Suprapubic skin (tissue), 4 donors: ENCODE measurements at regions not wholly inside any gene's neighbourhood (a gene's known extent, or its start where the extent isn't known, plus 50 kb on each side); places are given as distances from the start of the nearest gene placed in this dataset.

Experiments
- DNase-seq, 2 donors: peaks; one replicate each; pipeline ENCODE4 v3.0.0-alpha.2; 2019; ENCODE audit warnings: low spot score in 2 of 2
- H3K27ac ChIP-seq: fragments of 200-600 bp; sonication (generic); one replicate; pipeline ENCODE4 v1.5.1; 2019
- H3K27me3 ChIP-seq: fragments of 200-600 bp; sonication (generic); one replicate; pipeline ENCODE4 v1.5.1; 2019
- H3K36me3 ChIP-seq: fragments of 200-600 bp; sonication (generic); one replicate; pipeline ENCODE4 v1.5.1; 2019
- H3K4me1 ChIP-seq: fragments of 200-600 bp; sonication (generic); one replicate; pipeline ENCODE4 v1.5.1; 2019
- H3K4me3 ChIP-seq: fragments of 200-600 bp; sonication (generic); one replicate; pipeline ENCODE4 v1.5.1; 2019; ENCODE audit warnings: mild to moderate bottlenecking
- H3K9me3 ChIP-seq: fragments of 200-600 bp; sonication (generic); one replicate; pipeline ENCODE4 v1.5.1; 2019
- EP300 ChIP-seq: sonication (generic); formaldehyde crosslinking; IDR thresholded peaks from one replicate; pipeline ENCODE4 v1.6.1; 2017; ENCODE audit warnings: antibody characterized with exemption
- POLR2A ChIP-seq, 2 donors: fragments of 450-650 bp; IDR thresholded peaks; one replicate each; pipeline ENCODE4 v1.6.1; 2017; ENCODE audit warnings: antibody characterized with exemption in 2 of 2, mild to moderate bottlenecking in 2 of 2, moderate library complexity in 2 of 2
- POLR2AphosphoS5 ChIP-seq, 3 donors: sonication (generic); formaldehyde crosslinking; IDR thresholded peaks; one replicate each; pipeline ENCODE4 v1.6.1; 2017; ENCODE audit warnings: antibody characterized with exemption in 3 of 3
- WGBS: methylation state at CpG from one replicate; pipeline ENCODE4 v1.1.5; 2018; 5-methylcytosine and 5-hydroxymethylcytosine counted together
- TF ChIP-seq, protein P1 (sequence below), 2 donors: fragments of 200-600 bp in 1 of 2; fragments of 450-650 bp in 1 of 2; sonication (generic) in 1 of 2; IDR thresholded peaks; one replicate each; pipeline ENCODE4 v1.5.1; 2016 to 2019; ENCODE audit warnings: antibody characterized with exemption in 2 of 2, mild to moderate bottlenecking in 1 of 2, moderate library complexity in 1 of 2

DNA sequence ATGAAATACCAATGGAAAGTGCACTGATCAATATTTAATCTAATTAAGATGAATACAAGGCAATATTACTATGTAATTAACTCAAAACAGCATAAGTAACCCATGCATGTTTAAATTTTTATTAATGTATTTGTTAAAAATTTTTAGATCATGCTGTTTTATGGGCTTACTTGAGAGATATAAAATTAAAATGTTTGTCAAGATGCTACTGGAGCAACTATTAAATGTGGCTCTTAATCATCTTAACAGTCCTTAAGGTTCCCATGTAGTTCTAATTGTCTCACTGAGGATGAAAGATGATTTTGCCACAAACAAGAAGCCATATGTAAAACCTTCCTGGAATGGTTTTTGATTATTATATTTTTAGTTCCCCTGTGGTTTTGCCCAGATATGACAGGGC, 897.1 kb downstream of the KCNMA1 start:
- no peak for DNase-seq
- H3K27me3 ChIP-seq, result no peaks in the 10 kb centered on the region

DNA sequence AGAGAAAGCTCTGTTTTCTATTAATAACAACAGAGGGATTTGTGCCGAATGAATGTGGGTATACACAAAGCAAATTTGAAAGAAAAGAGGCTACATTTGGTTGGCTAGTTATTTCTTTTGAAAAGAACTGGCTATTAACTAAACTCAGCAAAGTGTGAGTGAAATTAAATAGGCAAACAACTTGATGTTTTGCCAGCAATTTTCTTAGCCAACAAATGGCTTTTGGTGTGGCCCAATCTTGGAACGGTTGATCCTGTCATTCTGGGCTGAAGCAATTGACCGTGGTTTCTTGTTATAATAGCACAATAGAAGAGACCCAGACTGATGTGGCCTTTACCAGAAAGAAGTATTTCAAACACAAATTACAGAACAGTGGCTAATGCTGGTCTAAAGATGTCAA, 898.6 kb downstream of the KCNMA1 start:
- no peak overlapping the region for H3K27ac ChIP-seq
- no peak for DNase-seq
- no peaks in the 10 kb centered on the region for H3K27me3 ChIP-seq
- no peaks in the 10 kb centered on the region for H3K9me3 ChIP-seq
- TF ChIP-seq POLR2AphosphoS5 (IDR thresholded peaks at IDR 0.05), result no peak
- TF ChIP-seq EP300, result no peak
- H3K36me3 ChIP-seq, result no peaks in the 10 kb centered on the region
- H3K4me3 ChIP-seq, result no peak overlapping the region
- no peaks in the 10 kb centered on the region for H3K4me1 ChIP-seq
- WGBS, result 42% methylated on average over 3 of the region's 3 CpGs

More for the DNA sequence above, 897.1 kb downstream of the KCNMA1 start:
- H3K36me3 ChIP-seq, result no peaks in the 10 kb centered on the region
- no peaks in the 10 kb centered on the region for H3K9me3 ChIP-seq
- no peak overlapping the region for H3K4me3 ChIP-seq
- no peak for TF ChIP-seq POLR2A (IDR thresholded peaks at IDR 0.05)
- no peak for TF ChIP-seq POLR2AphosphoS5 (IDR thresholded peaks at IDR 0.05)
- TF ChIP-seq EP300, result no peak
- TF ChIP-seq, protein P1, sequence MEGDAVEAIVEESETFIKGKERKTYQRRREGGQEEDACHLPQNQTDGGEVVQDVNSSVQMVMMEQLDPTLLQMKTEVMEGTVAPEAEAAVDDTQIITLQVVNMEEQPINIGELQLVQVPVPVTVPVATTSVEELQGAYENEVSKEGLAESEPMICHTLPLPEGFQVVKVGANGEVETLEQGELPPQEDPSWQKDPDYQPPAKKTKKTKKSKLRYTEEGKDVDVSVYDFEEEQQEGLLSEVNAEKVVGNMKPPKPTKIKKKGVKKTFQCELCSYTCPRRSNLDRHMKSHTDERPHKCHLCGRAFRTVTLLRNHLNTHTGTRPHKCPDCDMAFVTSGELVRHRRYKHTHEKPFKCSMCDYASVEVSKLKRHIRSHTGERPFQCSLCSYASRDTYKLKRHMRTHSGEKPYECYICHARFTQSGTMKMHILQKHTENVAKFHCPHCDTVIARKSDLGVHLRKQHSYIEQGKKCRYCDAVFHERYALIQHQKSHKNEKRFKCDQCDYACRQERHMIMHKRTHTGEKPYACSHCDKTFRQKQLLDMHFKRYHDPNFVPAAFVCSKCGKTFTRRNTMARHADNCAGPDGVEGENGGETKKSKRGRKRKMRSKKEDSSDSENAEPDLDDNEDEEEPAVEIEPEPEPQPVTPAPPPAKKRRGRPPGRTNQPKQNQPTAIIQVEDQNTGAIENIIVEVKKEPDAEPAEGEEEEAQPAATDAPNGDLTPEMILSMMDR (IDR thresholded peaks at IDR 0.05), result no peak
- peak overlapping the region; percentile 29 for H3K27ac ChIP-seq
- no peaks in the 10 kb centered on the region for H3K4me1 ChIP-seq

DNA sequence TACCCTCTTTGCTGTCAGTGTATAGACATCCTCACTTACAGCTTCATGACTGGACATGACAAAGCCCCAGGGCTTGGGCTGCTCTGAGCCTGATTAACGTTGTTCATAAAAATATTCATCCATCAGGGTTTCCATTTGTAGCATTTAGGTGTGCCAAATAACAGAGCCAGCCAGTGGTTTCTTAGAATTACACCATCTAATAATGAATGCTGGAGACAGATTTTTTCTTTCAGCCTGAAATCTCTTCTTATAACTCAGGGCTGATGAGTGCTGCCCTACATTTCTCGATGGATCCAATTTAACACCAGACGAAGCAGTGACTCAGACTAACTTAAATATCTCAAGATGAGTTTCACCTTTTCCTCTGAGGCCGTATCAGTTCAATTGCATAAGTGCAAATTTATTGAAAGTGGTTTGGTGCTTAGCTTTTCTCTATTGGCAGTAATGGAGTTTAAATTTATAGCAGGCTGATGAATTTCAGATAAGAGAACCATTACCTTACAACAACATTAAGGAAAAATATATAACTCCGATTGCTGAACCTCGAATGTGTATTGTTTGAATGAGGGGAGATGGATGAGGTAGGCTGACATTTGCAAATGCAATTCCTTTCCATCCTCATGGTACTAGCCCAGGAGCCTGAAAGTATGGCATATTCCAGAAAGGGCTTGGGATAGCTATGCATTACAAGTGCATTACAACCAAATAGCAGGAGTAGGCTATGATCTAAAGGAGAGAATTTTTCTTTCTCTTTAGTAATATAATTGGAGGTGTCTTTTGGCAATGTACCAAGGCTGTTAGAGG, 900.6 kb downstream of the KCNMA1 start:
- Histone ChIP-seq H3K27ac (no peak overlapping the region), H3K4me3 (no peak overlapping the region), H3K36me3 (no peaks in the 10 kb centered on the region), H3K27me3 (no peaks in the 10 kb centered on the region), H3K4me1 (no peaks in the 10 kb centered on the region), H3K9me3 (no peaks in the 10 kb centered on the region)
- 37% methylated on average over 6 of the region's 6 CpGs for WGBS
- DNase-seq, result no peak
- TF ChIP-seq POLR2A (IDR thresholded peaks at IDR 0.05) (no peak), EP300 (no peak)
- TF ChIP-seq, protein P1 (IDR thresholded peaks at IDR 0.05), result no peak

DNA sequence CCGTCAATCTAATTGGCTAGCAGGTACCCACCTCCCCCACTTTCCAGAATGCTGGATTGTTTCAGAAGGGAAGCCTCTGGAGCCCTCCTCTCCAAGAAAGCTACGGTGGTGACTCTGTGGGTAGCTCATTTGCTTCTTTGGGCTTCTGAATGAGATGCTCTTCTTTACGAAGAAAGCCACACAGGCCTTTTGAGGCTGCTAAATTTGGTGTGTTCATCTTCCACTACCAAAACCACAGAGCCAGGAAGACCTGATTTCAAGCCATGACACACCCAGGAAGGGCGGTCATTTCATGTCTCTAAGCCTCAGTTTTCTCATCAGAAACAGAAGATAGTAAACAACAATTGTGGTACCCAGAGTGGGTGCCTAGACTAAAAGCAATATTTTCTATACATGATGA, 901.2 kb downstream of the KCNMA1 start:
- Histone ChIP-seq H3K27ac (no peak overlapping the region), H3K36me3 (no peaks in the 10 kb centered on the region), H3K9me3 (no peaks in the 10 kb centered on the region), H3K27me3 (no peaks in the 10 kb centered on the region), H3K4me3 (no peak overlapping the region), H3K4me1 (no peaks in the 10 kb centered on the region)
- no peak for DNase-seq
- WGBS, result 59% methylated on average over 4 of the region's 4 CpGs
- no peak for TF ChIP-seq POLR2A (IDR thresholded peaks at IDR 0.05)
- TF ChIP-seq, protein P1 (IDR thresholded peaks at IDR 0.05), result no peak
- no peak for TF ChIP-seq EP300
- no peak for TF ChIP-seq POLR2AphosphoS5 (IDR thresholded peaks at IDR 0.05)

DNA sequence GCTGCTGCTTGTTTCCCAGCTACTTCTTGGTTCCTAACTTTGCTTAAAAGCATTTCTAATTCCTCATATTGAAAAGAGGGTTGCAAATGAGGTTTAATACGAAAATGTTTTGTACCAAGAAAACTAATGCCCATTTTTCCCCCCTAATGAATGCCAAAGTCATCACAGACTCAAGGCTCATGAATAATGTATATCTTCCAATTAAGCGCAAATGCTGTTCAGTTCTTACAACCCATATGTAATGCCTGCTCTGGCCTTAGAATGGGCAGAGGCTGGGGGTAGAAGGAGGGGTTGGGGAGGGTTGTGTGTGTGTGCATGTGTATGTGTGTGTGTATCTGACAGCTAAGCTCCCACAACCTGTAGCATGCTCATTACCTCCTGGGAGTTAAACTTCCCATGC, 901.7 kb downstream of the KCNMA1 start:
- no peaks in the 10 kb centered on the region for H3K27me3 ChIP-seq
- H3K36me3 ChIP-seq, result no peaks in the 10 kb centered on the region
- WGBS, result 68% methylated on average over 2 of the region's 2 CpGs
- no peak overlapping the region for H3K4me3 ChIP-seq
- H3K27ac ChIP-seq, result no peak overlapping the region
- no peaks in the 10 kb centered on the region for H3K4me1 ChIP-seq
- TF ChIP-seq EP300, result no peak
- TF ChIP-seq POLR2AphosphoS5 (IDR thresholded peaks at IDR 0.05), result no peak
- no peak for TF ChIP-seq POLR2A (IDR thresholded peaks at IDR 0.05)
- TF ChIP-seq, protein P1 (IDR thresholded peaks at IDR 0.05), result no peak
- no peak for DNase-seq
- H3K9me3 ChIP-seq, result no peaks in the 10 kb centered on the region
